GM19238 (cell line): ENCODE measurements at regions not wholly inside any gene's neighbourhood (a gene's known extent, or its start where the extent isn't known, plus 50 kb on each side); places are given as distances from the start of the nearest gene placed in this dataset.
"Not testable (repeated sequence)": the region's sequence is repeated elsewhere in the genome, so short reads cannot be mapped to it uniquely, and the experiment has no call there.

Experiments used
- DNase-seq: peaks from one replicate; pipeline ENCODE4 v3.0.0; 2011; ENCODE audit warnings: low spot score; ENCODE audit not compliant: insufficient read length

GRCh38 chr11:71153005-71153390 is 99.4 kb downstream of the SHANK2 start:
- no peak for DNase-seq

GRCh38 chr11:71152312-71153004 is 99.9 kb downstream of the SHANK2 start:
- not testable (repeated sequence) for DNase-seq

DNA sequence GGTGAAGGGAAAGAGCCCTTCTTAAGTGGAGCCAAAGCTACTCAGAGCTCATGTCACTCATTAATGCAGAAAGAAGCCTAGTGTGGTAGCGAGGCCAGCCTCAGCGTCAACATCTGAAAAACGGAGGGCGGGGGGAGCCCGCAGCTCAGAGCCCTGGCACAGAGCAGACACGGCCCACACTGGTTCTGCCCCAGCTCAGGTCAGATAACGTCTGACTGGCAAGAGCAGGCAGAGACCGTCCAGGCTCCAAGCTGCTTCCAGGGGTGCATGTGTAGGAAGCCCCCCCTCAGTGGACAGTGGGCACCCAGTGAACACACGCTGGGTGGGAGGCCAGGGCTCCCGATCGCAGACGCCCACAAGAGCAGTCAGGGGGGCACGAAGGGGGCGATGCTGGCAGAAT is 100.8 kb downstream of the SHANK2 start:
- DNase-seq = no peak

- no peak for DNase-seq
These were observed 101.5 kb downstream of the SHANK2 start for GRCh38 chr11:71150859-71151258.

- no peak for DNase-seq
These were observed 103.7 kb downstream of the SHANK2 start for GRCh38 chr11:71148716-71149115.

- no peak for DNase-seq
These were observed 105.0 kb downstream of the SHANK2 start for GRCh38 chr11:71147331-71147730.

DNA sequence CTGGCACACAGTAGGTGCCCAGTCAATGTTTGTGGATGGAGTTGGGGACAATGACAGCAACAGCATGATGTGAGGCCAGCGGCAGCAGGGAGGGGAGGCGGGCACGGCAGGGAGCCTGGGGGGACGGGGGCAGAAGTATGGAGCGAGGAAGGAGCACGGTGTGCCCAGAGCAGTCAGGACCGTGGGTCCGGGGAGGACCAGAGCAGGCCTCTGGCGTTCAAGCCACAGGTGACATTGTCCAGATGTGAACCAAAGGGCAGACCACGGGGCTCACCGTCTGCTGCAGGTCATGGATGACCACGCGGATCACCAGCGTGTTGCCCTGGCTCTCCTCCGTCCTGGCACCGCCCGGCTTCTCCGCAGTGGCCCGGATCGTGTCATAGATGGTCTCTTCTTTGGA is 105.5 kb downstream of the SHANK2 start:
- no peak for DNase-seq

DNA sequence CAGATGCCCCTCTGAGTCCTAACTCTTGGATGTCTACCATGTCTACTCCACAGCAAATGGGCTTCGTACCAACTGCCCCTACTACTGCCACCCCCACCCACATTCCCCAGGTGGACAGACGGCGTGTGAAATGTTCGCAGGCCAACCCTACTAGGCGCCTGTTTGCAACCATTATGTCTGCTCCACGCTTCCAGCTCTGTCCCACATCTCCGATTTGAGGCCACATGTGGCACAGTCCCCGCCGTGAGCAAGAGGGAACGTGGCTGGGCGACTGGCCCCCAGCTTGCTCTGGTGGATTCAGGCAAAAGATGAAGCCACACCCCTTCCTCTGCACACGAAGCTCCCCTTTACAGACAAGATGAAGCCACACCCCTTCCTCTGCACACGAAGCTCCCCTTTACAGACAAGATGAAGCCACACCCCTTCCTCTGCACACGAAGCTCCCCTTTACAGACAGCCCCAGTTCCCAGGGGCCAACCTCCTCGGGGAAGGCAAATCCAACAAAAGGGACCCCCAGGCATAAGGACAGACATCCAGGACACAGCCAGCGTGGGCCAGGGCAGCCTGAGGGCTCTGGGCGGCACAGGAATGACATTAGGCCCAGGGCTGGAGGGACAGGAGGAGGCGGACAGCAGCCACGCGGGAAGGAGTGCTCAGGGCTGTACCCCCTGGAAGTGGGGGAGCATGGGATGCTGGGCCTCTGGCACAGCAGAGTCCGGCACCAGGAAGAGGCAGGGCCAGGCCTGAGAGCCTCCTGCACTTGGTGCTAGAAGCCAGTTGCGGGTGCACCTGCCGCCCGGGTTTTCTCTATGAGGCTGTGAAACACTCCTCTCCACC is 106.2 kb downstream of the SHANK2 start:
- no peak for DNase-seq

- DNase-seq = no peak
These were observed 107.0 kb downstream of the SHANK2 start for GRCh38 chr11:71145368-71145767.

DNA sequence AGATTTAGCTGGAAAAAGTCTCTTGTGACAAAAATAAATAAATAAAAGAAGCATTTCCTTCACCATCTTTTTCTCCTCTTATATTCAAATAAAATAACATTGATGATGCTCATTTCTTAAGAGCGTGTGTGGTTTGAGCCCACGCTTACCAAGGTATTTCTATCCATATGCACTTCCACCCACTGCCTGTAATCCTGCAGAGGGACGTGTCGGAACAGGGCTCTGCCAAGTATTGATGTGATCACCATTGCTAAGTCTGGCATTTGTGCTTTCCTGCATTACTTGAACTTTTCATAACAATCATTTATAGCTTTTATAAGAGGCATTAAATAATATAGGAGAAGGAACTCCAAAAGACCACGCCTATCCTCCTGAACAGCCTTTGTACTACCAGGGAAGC is 107.6 kb downstream of the SHANK2 start:
- no peak for DNase-seq

- no peak for DNase-seq
These were observed 108.4 kb downstream of the SHANK2 start for GRCh38 chr11:71144010-71144409.

GRCh38 chr11:71140206-71140919 is 112.0 kb downstream of the SHANK2 start:
- no peak for DNase-seq

DNA sequence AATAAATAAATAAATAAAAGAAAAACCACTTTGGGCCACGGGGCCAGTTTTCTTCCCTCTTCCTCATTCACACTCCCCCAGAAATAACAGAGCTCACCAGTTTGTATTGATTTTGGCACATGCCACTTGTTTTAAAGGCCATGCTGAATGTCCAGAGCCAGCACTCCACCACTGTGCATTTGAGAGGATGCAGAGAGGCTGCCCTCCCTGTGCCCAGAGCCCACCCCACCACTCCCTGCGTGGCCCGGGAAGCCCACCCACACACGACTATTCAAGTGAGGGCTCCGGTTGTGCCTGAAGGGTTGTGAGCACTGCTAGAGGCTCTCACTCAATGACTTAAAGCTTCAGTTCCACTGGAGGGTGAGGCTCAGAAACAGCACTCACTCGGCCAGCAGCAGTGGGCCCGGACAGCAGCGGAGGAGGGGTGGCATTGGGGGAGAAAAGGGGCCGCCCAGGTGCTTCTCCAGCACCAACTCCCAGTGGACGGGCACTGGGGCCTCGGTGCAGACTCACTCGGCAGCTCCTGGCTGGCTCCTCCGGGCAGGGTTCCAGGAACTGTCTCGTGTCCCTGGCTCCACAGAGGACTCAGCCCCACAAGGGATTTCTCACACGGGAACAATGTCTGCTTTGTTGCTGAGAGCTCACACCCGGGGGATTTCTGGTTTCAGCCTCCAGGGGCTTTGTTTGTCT is 112.7 kb downstream of the SHANK2 start:
- DNase-seq = no peak

DNA sequence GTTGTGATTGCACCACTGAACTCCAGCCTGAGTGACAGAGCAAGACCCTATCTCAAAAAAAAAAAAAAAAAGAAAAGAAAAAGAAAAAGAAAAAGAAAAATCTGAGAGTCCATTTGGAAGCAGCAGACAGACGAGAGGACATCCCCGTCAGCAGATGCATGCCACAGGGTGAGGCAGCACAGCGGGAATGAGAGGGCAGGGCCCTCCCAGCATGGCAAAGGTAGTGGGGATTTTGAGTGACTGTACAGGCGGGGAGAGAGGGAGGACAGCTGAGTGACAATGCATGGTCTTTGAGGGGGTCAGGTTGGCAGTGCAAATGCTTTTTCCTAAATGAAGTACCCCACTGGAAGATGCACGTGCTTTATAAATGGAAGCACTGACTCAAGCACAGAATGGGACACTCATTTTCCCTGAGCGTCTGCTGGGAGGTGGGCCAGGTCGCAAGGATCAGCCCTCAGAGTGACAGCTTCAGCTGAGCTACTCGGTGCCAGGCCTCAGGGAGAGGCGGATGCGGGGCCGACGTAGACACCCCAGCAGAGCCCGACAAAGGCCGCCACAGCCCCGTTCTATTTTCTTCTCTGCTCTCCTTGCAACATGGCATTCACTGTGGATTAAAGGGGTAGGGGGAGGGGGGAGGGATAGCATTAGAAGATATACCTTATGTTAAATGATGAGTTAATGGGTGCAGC is 113.5 kb downstream of the SHANK2 start:
- DNase-seq = no peak

DNA sequence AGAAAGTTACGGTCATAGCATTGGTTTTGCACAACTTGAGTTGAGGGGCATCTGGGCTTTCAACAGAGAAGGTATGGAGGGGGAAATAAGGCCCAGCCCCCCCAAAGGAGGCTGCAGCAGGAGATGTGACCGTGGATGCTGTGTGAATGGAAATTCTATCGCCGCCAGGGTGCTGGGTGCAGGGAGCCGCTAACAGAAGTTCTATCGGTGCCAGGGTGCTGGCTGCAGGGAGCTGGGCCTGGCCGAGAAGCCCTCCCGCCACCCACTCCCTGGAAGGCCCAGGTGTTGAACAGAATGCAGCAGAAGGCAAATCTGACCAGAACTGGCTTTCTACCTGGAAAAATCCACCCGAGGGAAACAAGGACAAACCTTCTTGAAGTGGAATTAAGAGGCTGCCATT is 115.0 kb downstream of the SHANK2 start:
- DNase-seq = no peak

DNA sequence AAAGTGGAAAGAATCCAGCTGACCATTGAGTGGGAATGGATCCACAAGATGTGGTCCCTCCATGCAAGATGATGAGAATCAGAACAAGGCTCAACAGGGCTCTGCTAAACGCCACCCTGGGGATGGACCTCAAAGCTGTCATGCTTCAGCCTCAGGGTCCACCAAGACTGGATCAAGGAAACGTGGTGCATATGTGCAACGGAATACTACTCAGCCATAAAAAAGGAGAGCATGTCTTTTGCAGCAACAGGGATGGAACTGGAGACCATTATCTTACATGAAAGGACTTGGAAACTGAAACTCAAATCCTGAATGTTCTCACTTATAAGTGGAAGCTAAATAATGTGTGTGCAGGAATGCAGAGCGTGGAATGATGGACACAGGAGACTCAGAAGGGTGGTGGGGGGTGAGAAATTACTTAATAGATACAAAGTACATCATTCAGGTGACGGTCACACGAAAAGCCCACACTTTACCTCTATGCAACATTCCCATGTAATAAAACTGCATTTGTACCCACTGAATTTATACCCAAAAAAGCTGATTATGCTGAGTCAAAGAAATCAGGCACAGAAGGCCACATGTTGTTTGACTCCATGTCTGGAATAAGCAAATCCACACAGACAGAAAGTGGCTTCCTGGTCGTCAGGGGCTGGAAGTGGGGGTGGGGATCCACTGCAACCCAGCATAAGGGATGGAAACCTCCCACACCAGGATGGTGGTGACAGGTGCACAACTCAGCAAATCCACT is 116.1 kb downstream of the SHANK2 start:
- DNase-seq = no peak

- DNase-seq = no peak
These were observed 117.3 kb downstream of the SHANK2 start for GRCh38 chr11:71135112-71135511.

- DNase-seq = no peak
These were observed 118.4 kb downstream of the SHANK2 start for GRCh38 chr11:71133946-71134345.

- no peak for DNase-seq
These were observed 120.5 kb downstream of the SHANK2 start for GRCh38 chr11:71131861-71132260.

DNA sequence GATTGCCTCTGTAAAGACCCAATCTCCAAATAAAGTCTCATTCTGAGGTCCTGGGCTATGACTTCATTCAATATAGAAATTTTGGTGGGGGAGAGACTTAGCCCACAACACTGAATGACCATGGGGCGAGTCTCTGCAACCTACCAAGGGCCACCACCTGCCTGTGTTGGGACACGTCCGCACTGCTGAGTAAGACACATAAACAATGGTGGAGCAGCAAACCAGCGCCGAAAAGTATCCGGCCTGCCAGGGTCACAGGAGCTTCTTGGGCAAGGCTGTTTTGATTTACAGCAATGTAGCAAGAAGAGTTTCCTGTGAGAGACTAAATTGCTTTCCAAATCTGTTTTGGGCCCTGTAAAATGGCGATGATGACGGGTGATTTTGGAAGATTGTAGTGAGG is 122.3 kb downstream of the SHANK2 start:
- DNase-seq = no peak
